Hepatocyte (in vitro differentiated cells): ENCODE measurements at regions not wholly inside any gene's neighbourhood (a gene's known extent, or its start where the extent isn't known, plus 50 kb on each side); places are given as distances from the start of the nearest gene placed in this dataset.
A peak's percentile ranks its signal among the peaks of the same experiment; 100 is the strongest.

Experiments
- DNase-seq: peaks from one replicate; pipeline ENCODE4 v3.0.0-alpha.2; 2016; ENCODE audit warnings: low spot score
- H2AFZ ChIP-seq: fragments of 200-600 bp; sonication (generic); 2 replicates; pipeline ENCODE4 v1.6.0; 2016; ENCODE audit warnings: antibody characterized with exemption, mild to moderate bottlenecking
- H3K27ac ChIP-seq: fragments of 200-600 bp; sonication (generic); 2 replicates; pipeline ENCODE4 v1.5.1; 2016; ENCODE audit warnings: mild to moderate bottlenecking
- H3K27me3 ChIP-seq: fragments of 200-600 bp; sonication (generic); 2 replicates; pipeline ENCODE4 v1.6.1; 2016
- H3K36me3 ChIP-seq: fragments of 200-600 bp; sonication (generic); replicated peaks from 2 replicates; pipeline ENCODE4 v1.5.1; 2016; ENCODE audit warnings: low read depth; ENCODE audit not compliant: insufficient read depth
- H3K4me1 ChIP-seq: fragments of 200-600 bp; sonication (generic); 2 replicates; pipeline ENCODE4 v1.5.1; 2016; ENCODE audit warnings: mild to moderate bottlenecking, moderate library complexity; ENCODE audit not compliant: insufficient read depth
- H3K4me2 ChIP-seq: fragments of 200-600 bp; sonication (generic); 2 replicates; pipeline ENCODE4 v1.6.0; 2016
- H3K4me3 ChIP-seq: fragments of 200-600 bp; sonication (generic); 2 replicates; pipeline ENCODE4 v1.5.1; 2016; ENCODE audit warnings: mild to moderate bottlenecking
- H3K79me2 ChIP-seq: fragments of 200-600 bp; sonication (generic); 2 replicates; pipeline ENCODE4 v1.6.0; 2017; ENCODE audit warnings: mild to moderate bottlenecking
- H3K9me2 ChIP-seq: fragments of 200-600 bp; sonication (generic); replicated peaks from 2 replicates; pipeline ENCODE4 v1.6.0; 2017; ENCODE audit warnings: mild to moderate bottlenecking; ENCODE audit not compliant: insufficient read depth
- H3K9me3 ChIP-seq: fragments of 200-600 bp; sonication (generic); 2 replicates; pipeline ENCODE4 v1.5.1; 2016; ENCODE audit warnings: low read depth, mild to moderate bottlenecking
- H4K20me1 ChIP-seq: fragments of 200-600 bp; sonication (generic); 2 replicates; pipeline ENCODE4 v1.6.0; 2016; ENCODE audit warnings: mild to moderate bottlenecking; ENCODE audit not compliant: insufficient read depth, poor library complexity, severe bottlenecking
- EZH2 ChIP-seq: fragments of 200-600 bp; sonication (generic); IDR thresholded peaks from 2 replicates; pipeline ENCODE4 v1.6.1; 2016; ENCODE audit warnings: antibody characterized with exemption, mild to moderate bottlenecking, borderline replicate concordance
- EZH2phosphoT487 ChIP-seq: fragments of 200-600 bp; sonication (generic); IDR thresholded peaks from one replicate; pipeline ENCODE4 v1.6.1; 2018; ENCODE audit warnings: antibody characterized with exemption, mild to moderate bottlenecking, low read depth, moderate library complexity; ENCODE audit not compliant: unreplicated experiment, severe bottlenecking
- WGBS: methylation state at CpG from one replicate; pipeline ENCODE4 v1.1.6; 2016; ENCODE audit warnings: low lambda C conversion rate; ENCODE audit errors: missing lambda C conversion rate; 5-methylcytosine and 5-hydroxymethylcytosine counted together
- TF ChIP-seq, protein P1 (sequence below): fragments of 200-600 bp; sonication (generic); IDR thresholded peaks from 2 replicates; pipeline ENCODE4 v1.5.1; 2016; ENCODE audit warnings: antibody characterized with exemption, mild to moderate bottlenecking; ENCODE audit not compliant: poor library complexity

DNA sequence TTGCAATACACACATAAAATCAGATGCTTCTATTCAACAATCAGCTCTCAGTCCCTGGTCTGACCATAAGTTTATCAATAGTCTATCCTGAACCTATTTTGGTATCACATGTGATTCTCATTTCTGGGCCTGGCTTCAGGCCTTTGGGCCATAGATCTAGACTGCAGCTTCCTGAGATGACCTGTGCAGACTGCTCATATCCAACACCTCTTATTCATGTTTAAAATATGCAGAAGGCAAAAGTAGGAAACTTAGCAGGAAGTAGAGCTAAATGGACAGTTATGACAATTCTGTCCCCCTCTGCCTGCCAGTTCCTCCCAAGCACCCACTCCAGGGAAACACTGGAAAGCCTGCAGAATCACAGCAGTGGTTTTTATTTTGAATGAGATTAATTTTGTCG is 53.3 kb downstream of the C7orf25 start:
- DNase-seq: no peak
- Histone ChIP-seq H3K4me2 (no peak overlapping the region), H4K20me1 (no peaks in the 10 kb centered on the region), H3K9me3 (no peaks in the 10 kb centered on the region), H3K27me3 (no peaks in the 10 kb centered on the region), H3K79me2 (no peaks in the 10 kb centered on the region), H3K4me1 (no peaks in the 10 kb centered on the region), H3K36me3 (no peaks in the 10 kb centered on the region), H3K27ac (no peak overlapping the region), H3K9me2 (no peaks in the 10 kb centered on the region), H2AFZ (no peak overlapping the region), H3K4me3 (no peak overlapping the region)
- TF ChIP-seq EZH2 (no peak), EZH2phosphoT487 (no peak)
- TF ChIP-seq, protein P1, sequence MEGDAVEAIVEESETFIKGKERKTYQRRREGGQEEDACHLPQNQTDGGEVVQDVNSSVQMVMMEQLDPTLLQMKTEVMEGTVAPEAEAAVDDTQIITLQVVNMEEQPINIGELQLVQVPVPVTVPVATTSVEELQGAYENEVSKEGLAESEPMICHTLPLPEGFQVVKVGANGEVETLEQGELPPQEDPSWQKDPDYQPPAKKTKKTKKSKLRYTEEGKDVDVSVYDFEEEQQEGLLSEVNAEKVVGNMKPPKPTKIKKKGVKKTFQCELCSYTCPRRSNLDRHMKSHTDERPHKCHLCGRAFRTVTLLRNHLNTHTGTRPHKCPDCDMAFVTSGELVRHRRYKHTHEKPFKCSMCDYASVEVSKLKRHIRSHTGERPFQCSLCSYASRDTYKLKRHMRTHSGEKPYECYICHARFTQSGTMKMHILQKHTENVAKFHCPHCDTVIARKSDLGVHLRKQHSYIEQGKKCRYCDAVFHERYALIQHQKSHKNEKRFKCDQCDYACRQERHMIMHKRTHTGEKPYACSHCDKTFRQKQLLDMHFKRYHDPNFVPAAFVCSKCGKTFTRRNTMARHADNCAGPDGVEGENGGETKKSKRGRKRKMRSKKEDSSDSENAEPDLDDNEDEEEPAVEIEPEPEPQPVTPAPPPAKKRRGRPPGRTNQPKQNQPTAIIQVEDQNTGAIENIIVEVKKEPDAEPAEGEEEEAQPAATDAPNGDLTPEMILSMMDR: no peak
- 96% methylated on average over 1 of the region's 1 CpG for WGBS

DNA sequence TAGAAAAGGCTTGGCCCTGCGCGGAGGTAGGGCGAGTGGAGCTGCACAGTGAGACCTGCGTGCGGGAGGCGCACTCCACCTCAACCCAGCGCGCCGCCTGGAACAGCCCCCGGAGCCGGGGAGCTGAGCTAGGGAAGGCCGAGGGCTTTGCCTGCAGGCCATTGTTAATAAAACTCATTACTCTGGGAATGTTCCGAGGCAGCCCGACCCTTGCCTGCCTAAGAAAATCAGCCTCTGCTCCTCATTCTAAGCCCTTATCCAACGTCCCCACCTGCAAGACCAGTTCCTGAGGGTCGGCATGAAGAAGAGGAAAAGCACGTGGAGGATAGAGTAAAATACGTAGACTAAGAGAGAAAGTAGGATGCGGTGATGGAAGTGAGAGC is 55.3 kb downstream of the C7orf25 start:
- no peak overlapping the region for H3K4me3 ChIP-seq

DNA sequence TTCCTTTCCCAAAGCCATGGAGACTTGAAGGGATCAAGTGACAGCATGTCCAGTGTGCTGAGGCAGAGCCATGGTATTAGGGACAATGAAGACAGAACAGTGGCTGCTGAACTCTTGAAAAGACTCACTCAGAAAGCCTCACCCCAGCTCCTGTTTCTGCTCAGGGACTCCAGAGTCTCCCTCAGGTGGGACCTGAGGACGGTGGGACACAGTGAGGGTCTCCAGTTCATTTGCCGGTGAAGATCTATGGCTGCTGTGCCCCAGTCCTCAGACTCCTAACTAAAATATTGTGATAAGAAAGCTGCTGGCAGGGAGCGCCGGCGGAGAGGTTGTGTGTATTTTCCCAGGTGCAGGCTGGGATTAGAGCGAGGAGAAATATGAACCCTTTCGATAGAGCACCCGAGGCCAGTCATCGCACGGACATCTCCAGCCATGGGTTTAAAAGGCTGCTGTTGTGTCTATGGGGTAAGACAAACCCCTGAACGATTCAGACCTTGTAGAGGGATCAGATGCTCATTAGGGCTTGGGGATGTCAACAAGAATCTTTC is 57.2 kb downstream of the C7orf25 start:
- H4K20me1 ChIP-seq: no peaks in the 10 kb centered on the region
- no peaks in the 10 kb centered on the region for H3K27me3 ChIP-seq
- H3K4me1 ChIP-seq: no peaks in the 10 kb centered on the region
- no peak overlapping the region for H3K4me2 ChIP-seq
- no peak for DNase-seq
- H3K79me2 ChIP-seq: no peaks in the 10 kb centered on the region
- no peaks in the 10 kb centered on the region for H3K9me2 ChIP-seq
- no peak overlapping the region for H3K27ac ChIP-seq
- H3K4me3 ChIP-seq: no peak overlapping the region
- H2AFZ ChIP-seq: no peak overlapping the region
- WGBS: 79% methylated on average over 11 of the region's 11 CpGs
- no peaks in the 10 kb centered on the region for H3K36me3 ChIP-seq
- H3K9me3 ChIP-seq: no peaks in the 10 kb centered on the region
- TF ChIP-seq EZH2phosphoT487: no peak
- no peak for TF ChIP-seq EZH2

More for the DNA sequence above, 55.3 kb downstream of the C7orf25 start:
- Histone ChIP-seq H3K9me3 (no peaks in the 10 kb centered on the region), H3K79me2 (no peaks in the 10 kb centered on the region), H4K20me1 (no peaks in the 10 kb centered on the region), H2AFZ (no peak overlapping the region), H3K27ac (no peak overlapping the region), H3K4me1 (no peaks in the 10 kb centered on the region), H3K36me3 (no peaks in the 10 kb centered on the region), H3K27me3 (no peaks in the 10 kb centered on the region), H3K9me2 (no peaks in the 10 kb centered on the region), H3K4me2 (no peak overlapping the region)
- TF ChIP-seq EZH2 (no peak), EZH2phosphoT487 (no peak)
- TF ChIP-seq, protein P1: no peak
- WGBS: 90% methylated on average over 19 of the region's 19 CpGs
- no peak for DNase-seq

DNA sequence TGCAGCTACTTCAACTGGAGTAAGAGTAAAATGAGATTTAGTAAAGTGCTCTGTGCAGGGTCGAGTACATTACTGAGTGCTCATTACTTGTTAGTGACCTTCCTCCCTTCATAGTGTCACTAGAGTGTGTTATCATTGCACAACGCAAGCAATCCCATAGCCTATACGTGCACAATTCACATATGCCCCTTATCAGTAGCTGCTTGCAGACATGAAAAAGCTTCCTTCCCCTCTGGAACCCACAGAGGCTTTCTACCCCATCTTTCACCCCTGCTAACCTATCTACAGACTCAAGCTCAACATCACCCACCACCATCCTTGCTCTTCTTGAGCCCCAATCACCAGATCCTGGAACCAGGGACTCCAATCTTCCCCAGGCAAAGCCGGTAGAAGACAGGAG is 59.3 kb downstream of the C7orf25 start:
- no peaks in the 10 kb centered on the region for H3K4me1 ChIP-seq
- H3K36me3 ChIP-seq: no peaks in the 10 kb centered on the region
- peak overlapping the region; percentile 42 for H3K4me2 ChIP-seq
- no peak overlapping the region for H2AFZ ChIP-seq
- DNase-seq: no peak
- no peak overlapping the region for H3K4me3 ChIP-seq
- no peaks in the 10 kb centered on the region for H3K9me2 ChIP-seq
- H4K20me1 ChIP-seq: no peaks in the 10 kb centered on the region
- no peaks in the 10 kb centered on the region for H3K27me3 ChIP-seq
- no peaks in the 10 kb centered on the region for H3K9me3 ChIP-seq
- 64% methylated on average over 4 of the region's 4 CpGs for WGBS
- H3K27ac ChIP-seq: no peak overlapping the region
- TF ChIP-seq, protein P1: no peak
- no peak for TF ChIP-seq EZH2phosphoT487
- no peak for TF ChIP-seq EZH2
- no peaks in the 10 kb centered on the region for H3K79me2 ChIP-seq
